ENCODE measurements at regions not wholly inside any gene's neighbourhood (a gene's known extent, or its start where the extent isn't known, plus 50 kb on each side); places are given as distances from the start of the nearest gene placed in this dataset.

- Mint-ChIP-seq H3K27ac (ENCODE audit: unreplicated experiment) (no peak overlapping the region), H3K27me3 (ENCODE audit: unreplicated experiment) (peaks cover 4% of the 10 kb centered on the region), H3K4me1 (ENCODE audit: unreplicated experiment) (no peaks in the 10 kb centered on the region), H3K4me3 (ENCODE audit: unreplicated experiment) (no peak overlapping the region), H3K36me3 (ENCODE audit: low read depth, unreplicated experiment) (no peaks in the 10 kb centered on the region), H3K9me3 (ENCODE audit: unreplicated experiment) (no peaks in the 10 kb centered on the region)
- no peak for DNase-seq (ENCODE audit: low spot score)
- no peak for TF ChIP-seq CTCF (IDR thresholded peaks at IDR 0.05; ENCODE audit: unreplicated experiment)
Observed at GRCh38 chr1:105072446-105072845, 1322.7 kb downstream of the AMY1C start.

GRCh38 chr1:105072850-105073249 lies 1323.2 kb downstream of the AMY1C start:
- Mint-ChIP-seq H3K4me3 (ENCODE audit: unreplicated experiment) (no peak overlapping the region), H3K4me1 (ENCODE audit: unreplicated experiment) (no peaks in the 10 kb centered on the region), H3K36me3 (ENCODE audit: low read depth, unreplicated experiment) (no peaks in the 10 kb centered on the region), H3K9me3 (ENCODE audit: unreplicated experiment) (no peaks in the 10 kb centered on the region), H3K27me3 (ENCODE audit: unreplicated experiment) (peaks cover 4% of the 10 kb centered on the region), H3K27ac (ENCODE audit: unreplicated experiment) (no peak overlapping the region)
- DNase-seq (ENCODE audit: low spot score): no peak
- TF ChIP-seq CTCF (IDR thresholded peaks at IDR 0.05; ENCODE audit: unreplicated experiment): no peak

GRCh38 chr1:105073660-105074059 lies 1324.0 kb downstream of the AMY1C start:
- TF ChIP-seq CTCF (IDR thresholded peaks at IDR 0.05; ENCODE audit: unreplicated experiment): no peak
- Mint-ChIP-seq H3K4me3 (ENCODE audit: unreplicated experiment) (no peak overlapping the region), H3K9me3 (ENCODE audit: unreplicated experiment) (no peaks in the 10 kb centered on the region), H3K27ac (ENCODE audit: unreplicated experiment) (no peak overlapping the region), H3K4me1 (ENCODE audit: unreplicated experiment) (no peaks in the 10 kb centered on the region), H3K27me3 (ENCODE audit: unreplicated experiment) (peaks cover 4% of the 10 kb centered on the region), H3K36me3 (ENCODE audit: low read depth, unreplicated experiment) (no peaks in the 10 kb centered on the region)
- DNase-seq (ENCODE audit: low spot score): no peak

- Mint-ChIP-seq H3K4me1 (ENCODE audit: unreplicated experiment) (no peaks in the 10 kb centered on the region), H3K9me3 (ENCODE audit: unreplicated experiment) (no peaks in the 10 kb centered on the region), H3K27ac (ENCODE audit: unreplicated experiment) (no peak overlapping the region), H3K4me3 (ENCODE audit: unreplicated experiment) (no peak overlapping the region), H3K36me3 (ENCODE audit: low read depth, unreplicated experiment) (no peaks in the 10 kb centered on the region), H3K27me3 (ENCODE audit: unreplicated experiment) (no peaks in the 10 kb centered on the region)
- no peak for TF ChIP-seq CTCF (IDR thresholded peaks at IDR 0.05; ENCODE audit: unreplicated experiment)
- no peak for DNase-seq (ENCODE audit: low spot score)
Observed at GRCh38 chr1:105083611-105084010, 1333.9 kb downstream of the AMY1C start.

- Mint-ChIP-seq H3K4me1 (ENCODE audit: unreplicated experiment) (no peaks in the 10 kb centered on the region), H3K36me3 (ENCODE audit: low read depth, unreplicated experiment) (no peaks in the 10 kb centered on the region), H3K4me3 (ENCODE audit: unreplicated experiment) (no peak overlapping the region)
Observed at GRCh38 chr1:105087506-105087905, 1337.8 kb downstream of the AMY1C start.

More at GRCh38 chr1:105087506-105087905, 1337.8 kb downstream of the AMY1C start:
- DNase-seq (ENCODE audit: low spot score): no peak
- H3K27ac Mint-ChIP-seq (ENCODE audit: unreplicated experiment): no peak overlapping the region
- H3K9me3 Mint-ChIP-seq (ENCODE audit: unreplicated experiment): no peaks in the 10 kb centered on the region
- H3K27me3 Mint-ChIP-seq (ENCODE audit: unreplicated experiment): no peaks in the 10 kb centered on the region
- TF ChIP-seq CTCF (IDR thresholded peaks at IDR 0.05; ENCODE audit: unreplicated experiment): no peak
